ENCODE measurements at regions not wholly inside any gene's neighbourhood (a gene's known extent, or its start where the extent isn't known, plus 50 kb on each side); places are given as distances from the start of the nearest gene placed in this dataset.

- ChIA-PET CTCF (no interaction called here), POLR2A (no interaction called here)
- H3K27me3 ChIP-seq (ENCODE audit: control insufficient read depth, insufficient read depth, low read length), result peaks cover 14% of the 10 kb centered on the region; the same call in 1 of the 2 replicates
- no peaks in the 10 kb centered on the region for H3K36me3 ChIP-seq (ENCODE audit: control insufficient read depth, insufficient read depth, low read length)
- no peak for TF ChIP-seq TCF7L2 (IDR thresholded peaks at IDR 0.05; ENCODE audit: low read depth, low read length)
- no peak for TF ChIP-seq SIN3A (IDR thresholded peaks at IDR 0.05; ENCODE audit: borderline replicate concordance, insufficient read depth, low read depth, low read length)
- no peak for TF ChIP-seq POLR2AphosphoS5 (IDR thresholded peaks at IDR 0.05; ENCODE audit: low read depth, low read length)
- no peak for TF ChIP-seq REST (IDR thresholded peaks at IDR 0.05; ENCODE audit: insufficient read depth in 1 of 2, low read depth in 2 of 2, low read length in 1 of 2)
- no peak for TF ChIP-seq CTCF (IDR thresholded peaks at IDR 0.05)
- intact Hi-C loops (cut with micrococcal nuclease; ENCODE audit: unreplicated experiment), result no loop called here
- no peak for ATAC-seq
- H3K9me3 ChIP-seq (ENCODE audit: control insufficient read depth, insufficient read depth, low read depth, low read length), result 0 out of 2 replicates have a peak, but pooled peaks cover 6% of the 10 kb centered on the region
- H3K4me1 ChIP-seq (ENCODE audit: control insufficient read depth, insufficient read depth, low read length), result no peaks in the 10 kb centered on the region
- H3K4me3 ChIP-seq (ENCODE audit: low read depth in 2 of 2, low read length in 2 of 2), result no peak overlapping the region
- DNase-seq (ENCODE audit: low read depth, low spot score), result no peak
- no peak overlapping the region for H3K27ac ChIP-seq (ENCODE audit: low read length)
- in situ Hi-C loops (cut with HindIII; ENCODE audit: low pct_unique_long_range_greater_than_20kb, low sequenced_read_pairs), result no loop called here
- no TSS peak for BruUV-seq (replicated peaks)
Observed at GRCh38 chr17:73912373-73912746, 268.1 kb upstream of the SDK2 start.

GRCh38 chr17:73914536-73915274 is 270.5 kb upstream of the SDK2 start:
- POLR2A ChIA-PET, result no interaction called here

More at GRCh38 chr17:73914536-73915274, 270.5 kb upstream of the SDK2 start:
- H3K4me1 ChIP-seq (ENCODE audit: control insufficient read depth, insufficient read depth, low read length), result no peaks in the 10 kb centered on the region
- peaks cover 13% of the 10 kb centered on the region; the same call in 1 of the 2 replicates for H3K27me3 ChIP-seq (ENCODE audit: control insufficient read depth, insufficient read depth, low read length)
- TF ChIP-seq TCF7L2 (IDR thresholded peaks at IDR 0.05; ENCODE audit: low read depth, low read length), result no peak
- no peak for TF ChIP-seq REST (IDR thresholded peaks at IDR 0.05; ENCODE audit: insufficient read depth in 1 of 2, low read depth in 2 of 2, low read length in 1 of 2)
- no peak for TF ChIP-seq CTCF (IDR thresholded peaks at IDR 0.05)
- TF ChIP-seq SIN3A (IDR thresholded peaks at IDR 0.05; ENCODE audit: borderline replicate concordance, insufficient read depth, low read depth, low read length), result no peak
- no peak for TF ChIP-seq POLR2AphosphoS5 (IDR thresholded peaks at IDR 0.05; ENCODE audit: low read depth, low read length)
- H3K4me3 ChIP-seq (ENCODE audit: low read depth in 2 of 2, low read length in 2 of 2), result no peak overlapping the region
- no peaks in the 10 kb centered on the region for H3K36me3 ChIP-seq (ENCODE audit: control insufficient read depth, insufficient read depth, low read length)
- in situ Hi-C loops (cut with HindIII; ENCODE audit: low pct_unique_long_range_greater_than_20kb, low sequenced_read_pairs) (no loop called here), intact Hi-C loops (cut with micrococcal nuclease; ENCODE audit: unreplicated experiment) (no loop called here)
- H3K9me3 ChIP-seq (ENCODE audit: control insufficient read depth, insufficient read depth, low read depth, low read length), result 0 out of 2 replicates have a peak, but pooled peaks cover 6% of the 10 kb centered on the region
- no peak overlapping the region for H3K27ac ChIP-seq (ENCODE audit: low read length)
- CTCF ChIA-PET, result no interaction called here
- ATAC-seq, result no peak
- BruUV-seq (replicated peaks), result no TSS peak
- no peak for DNase-seq (ENCODE audit: low read depth, low spot score)

Measured in Panc1 (cell line).